Right lobe of liver (tissue), 6 donors: ENCODE measurements at regions not wholly inside any gene's neighbourhood (a gene's known extent, or its start where the extent isn't known, plus 50 kb on each side); places are given as distances from the start of the nearest gene placed in this dataset.
"Not testable (repeated sequence)": the region's sequence is repeated elsewhere in the genome, so short reads cannot be mapped to it uniquely, and the experiment has no call there.

ENCODE experiments used
- ATAC-seq, 4 donors: fragments of 200-7000 bp; cut with Tn5 transposase; one replicate each; pipeline ENCODE4 v1.9.1; 2020; ENCODE audit warnings: mild to moderate bottlenecking in 4 of 4, moderate library complexity in 4 of 4
- DNase-seq, 3 donors: peaks; one replicate each; pipeline ENCODE4 v3.0.0-alpha.2; 2020
- H3K27ac ChIP-seq, 3 donors: fragments of 200-600 bp; one replicate each; pipeline ENCODE4 v1.8.0; 2022
- H3K27me3 ChIP-seq, 2 donors: fragments of 200-600 bp; one replicate each; pipeline ENCODE4 v1.8.0; 2022
- H3K36me3 ChIP-seq, 4 donors: fragments of 200-600 bp; sonication (generic) in 1 of 4; one replicate each; pipeline versions ENCODE4 v1.5.1 to v1.8.0; 2017 to 2022; ENCODE audit warnings: control low read depth in 1 of 4
- H3K4me1 ChIP-seq, 4 donors: fragments of 200-600 bp; sonication (generic) in 1 of 4; one replicate each; pipeline versions ENCODE4 v1.5.1 to v1.8.0; 2017 to 2022; ENCODE audit warnings: control low read depth in 1 of 4
- H3K4me3 ChIP-seq, 3 donors: fragments of 200-600 bp; one replicate each; pipeline ENCODE4 v1.8.0; 2022
- H3K9me3 ChIP-seq, 4 donors: fragments of 200-600 bp; sonication (generic) in 1 of 4; one replicate each; pipeline versions ENCODE4 v1.5.1 to v1.8.0; 2017 to 2022; ENCODE audit warnings: control low read depth in 1 of 4
- CTCF ChIP-seq, 4 donors: fragments of 200-600 bp in 3 of 4; fragments of 450-650 bp in 1 of 4; IDR thresholded peaks; one replicate each; pipeline versions ENCODE4 v1.5.1 to v1.8.0; 2016 to 2022; ENCODE audit warnings: antibody characterized with exemption in 4 of 4, mild to moderate bottlenecking in 2 of 4
- POLR2A ChIP-seq: fragments of 450-650 bp; IDR thresholded peaks from one replicate; pipeline ENCODE4 v1.6.1; 2017; ENCODE audit warnings: antibody characterized with exemption, mild to moderate bottlenecking
- WGBS: methylation state at CpG from one replicate; pipeline ENCODE4 v1.1.6; 2018; ENCODE audit warnings: low coverage, low lambda C conversion rate; ENCODE audit not compliant: insufficient coverage; ENCODE audit errors: missing lambda C conversion rate; 5-methylcytosine and 5-hydroxymethylcytosine counted together
- intact Hi-C, 2 donors: fragments of 100-400 bp; cut with DNase I; formaldehyde crosslinking; loops; one replicate each; pipeline versions ENCODE4 v1.11.2 to v1.14.1; 2022
- donor health status: DM: no; HTN: yes; CAD: no.
- donor health status: DM: no; HTN: no; CAD: no.
- donor health status: DM: no; HTN: no; CAD: no.
- donor health status: DM: no; HTN: yes; CAD: no.
- donor health status: DM: no; HTN: yes; CAD: no.

- no peak for ATAC-seq
- no peak for TF ChIP-seq POLR2A
- TF ChIP-seq CTCF (IDR thresholded peaks at IDR 0.05) = no peak
- Histone ChIP-seq H3K36me3 (no peaks in the 10 kb centered on the region), H3K27ac (no peak overlapping the region), H3K27me3 (no peaks in the 10 kb centered on the region), H3K4me1 (no peaks in the 10 kb centered on the region), H3K9me3 (no peaks in the 10 kb centered on the region), H3K4me3 (no peak overlapping the region)
- DNase-seq = no peak
- WGBS = 57% methylated on average over 2 of the region's 14 CpGs
- intact Hi-C loops = no loop called here
These were observed 118.7 kb upstream of the CCNG1 start for GRCh38 chr5:163318707-163319106.

GRCh38 chr5:163321511-163321910 is 115.9 kb upstream of the CCNG1 start:
- no peaks in the 10 kb centered on the region for H3K9me3 ChIP-seq
- TF ChIP-seq CTCF (IDR thresholded peaks at IDR 0.05) (no peak), POLR2A (no peak)
- no peaks in the 10 kb centered on the region for H3K36me3 ChIP-seq
- H3K27ac ChIP-seq = no peak overlapping the region
- no peak overlapping the region for H3K4me3 ChIP-seq
- H3K4me1 ChIP-seq = no peaks in the 10 kb centered on the region
- 83% methylated on average over 2 of the region's 2 CpGs for WGBS
- no peak for ATAC-seq
- no peaks in the 10 kb centered on the region for H3K27me3 ChIP-seq
- intact Hi-C loops = no loop called here
- no peak for DNase-seq

GRCh38 chr5:163330723-163331668 is 106.4 kb upstream of the CCNG1 start:
- WGBS = 86% methylated on average over 9 of the region's 9 CpGs
- intact Hi-C loops = no loop called here
- no peaks in the 10 kb centered on the region for H3K9me3 ChIP-seq
- no peaks in the 10 kb centered on the region for H3K27me3 ChIP-seq
- H3K27ac ChIP-seq = no peak overlapping the region
- H3K4me3 ChIP-seq = no peak overlapping the region
- no peaks in the 10 kb centered on the region for H3K4me1 ChIP-seq
- ATAC-seq (no peak), DNase-seq (no peak)
- no peak for TF ChIP-seq POLR2A
- no peak for TF ChIP-seq CTCF (IDR thresholded peaks at IDR 0.05)
- H3K36me3 ChIP-seq = no peaks in the 10 kb centered on the region

GRCh38 chr5:163336074-163336473 is 101.3 kb upstream of the CCNG1 start:
- ATAC-seq, H3K9me3 ChIP-seq, H3K4me3 ChIP-seq, intact Hi-C loops, H3K27ac ChIP-seq, DNase-seq, H3K36me3 ChIP-seq, H3K4me1 ChIP-seq, H3K27me3 ChIP-seq: not testable (repeated sequence)
- 52% methylated on average over 3 of the region's 5 CpGs for WGBS

GRCh38 chr5:163339148-163339547 is 98.2 kb upstream of the CCNG1 start:
- intact Hi-C loops = no loop called here
- no peak for ATAC-seq
- WGBS = 56% methylated on average over 3 of the region's 3 CpGs
- no peaks in the 10 kb centered on the region for H3K9me3 ChIP-seq
- no peaks in the 10 kb centered on the region for H3K36me3 ChIP-seq
- DNase-seq = no peak
- H3K27me3 ChIP-seq = no peaks in the 10 kb centered on the region
- no peak overlapping the region for H3K4me3 ChIP-seq
- H3K27ac ChIP-seq = no peak overlapping the region
- no peak for TF ChIP-seq CTCF (IDR thresholded peaks at IDR 0.05)
- TF ChIP-seq POLR2A = no peak
- no peaks in the 10 kb centered on the region for H3K4me1 ChIP-seq

GRCh38 chr5:163340378-163340777 is 97.0 kb upstream of the CCNG1 start:
- DNase-seq, ATAC-seq, H3K9me3 ChIP-seq, H3K36me3 ChIP-seq, H3K4me3 ChIP-seq, H3K27ac ChIP-seq, intact Hi-C loops, H3K27me3 ChIP-seq, H3K4me1 ChIP-seq: not testable (repeated sequence)
- 95% methylated on average over 6 of the region's 6 CpGs for WGBS
